OCI-LY7 (cell line): ENCODE measurements at regions not wholly inside any gene's neighbourhood (a gene's known extent, or its start where the extent isn't known, plus 50 kb on each side); places are given as distances from the start of the nearest gene placed in this dataset.

Source experiments
- EZH2phosphoT487 ChIP-seq: fragments of 200-600 bp; sonication (generic); IDR thresholded peaks from 2 replicates; pipeline ENCODE4 v1.6.1; 2018; ENCODE audit warnings: low read depth, borderline replicate concordance, mild to moderate bottlenecking, mixed run types, antibody characterized with exemption, low read length, moderate library complexity, mixed read lengths
- TF ChIP-seq, protein P1 (sequence below): fragments of 200-600 bp; sonication (generic); conservative IDR thresholded peaks from 2 replicates; pipeline ENCODE4 v1.5.1; 2014; ENCODE audit warnings: mild to moderate bottlenecking, antibody characterized with exemption, low read length, moderate library complexity, mixed read lengths

DNA sequence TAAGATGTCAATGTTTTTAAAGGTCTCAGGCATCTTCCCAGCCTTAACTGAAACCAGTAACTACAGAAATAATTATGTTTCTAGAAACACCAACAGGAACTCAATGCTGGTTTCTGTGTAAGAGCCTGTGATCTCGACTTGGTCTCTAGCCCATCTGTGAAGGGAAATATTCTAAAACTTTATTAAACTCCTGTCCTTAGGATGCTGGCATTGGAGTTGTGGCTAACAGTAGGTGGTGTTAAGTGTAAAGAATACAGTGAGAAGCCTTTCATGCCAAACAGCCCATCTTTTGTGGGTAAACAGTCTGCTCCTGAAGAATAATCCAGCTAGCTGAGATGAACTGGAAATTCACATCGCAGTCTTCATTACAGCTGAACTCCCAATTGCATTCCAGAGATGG, 133.2 kb downstream of the ADAMTS15 start:
- TF ChIP-seq, protein P1, sequence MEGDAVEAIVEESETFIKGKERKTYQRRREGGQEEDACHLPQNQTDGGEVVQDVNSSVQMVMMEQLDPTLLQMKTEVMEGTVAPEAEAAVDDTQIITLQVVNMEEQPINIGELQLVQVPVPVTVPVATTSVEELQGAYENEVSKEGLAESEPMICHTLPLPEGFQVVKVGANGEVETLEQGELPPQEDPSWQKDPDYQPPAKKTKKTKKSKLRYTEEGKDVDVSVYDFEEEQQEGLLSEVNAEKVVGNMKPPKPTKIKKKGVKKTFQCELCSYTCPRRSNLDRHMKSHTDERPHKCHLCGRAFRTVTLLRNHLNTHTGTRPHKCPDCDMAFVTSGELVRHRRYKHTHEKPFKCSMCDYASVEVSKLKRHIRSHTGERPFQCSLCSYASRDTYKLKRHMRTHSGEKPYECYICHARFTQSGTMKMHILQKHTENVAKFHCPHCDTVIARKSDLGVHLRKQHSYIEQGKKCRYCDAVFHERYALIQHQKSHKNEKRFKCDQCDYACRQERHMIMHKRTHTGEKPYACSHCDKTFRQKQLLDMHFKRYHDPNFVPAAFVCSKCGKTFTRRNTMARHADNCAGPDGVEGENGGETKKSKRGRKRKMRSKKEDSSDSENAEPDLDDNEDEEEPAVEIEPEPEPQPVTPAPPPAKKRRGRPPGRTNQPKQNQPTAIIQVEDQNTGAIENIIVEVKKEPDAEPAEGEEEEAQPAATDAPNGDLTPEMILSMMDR: no peak
- no peak for TF ChIP-seq EZH2phosphoT487
